ENCODE measurements at regions not wholly inside any gene's neighbourhood (a gene's known extent, or its start where the extent isn't known, plus 50 kb on each side); places are given as distances from the start of the nearest gene placed in this dataset.

- ChIA-PET CTCF (no interaction called here), POLR2A (no interaction called here), RAD21 (ENCODE audit: low non-redundant PET in 1 of 2, low total read pairs in 2 of 2, uncharacterized antibody in 2 of 2, unreplicated experiment in 2 of 2) (no interaction called here)
- TF ChIP-seq CEBPB (IDR thresholded peaks at IDR 0.05; ENCODE audit: low read depth) (no peak), MAX (IDR thresholded peaks at IDR 0.05) (no peak), FOSL1 (IDR thresholded peaks at IDR 0.05; ENCODE audit: low read depth) (no peak), ZFX (IDR thresholded peaks at IDR 0.05) (no peak), CTCF (IDR thresholded peaks at IDR 0.05 in 2 of 3, conservative IDR thresholded peaks at IDR 0.05 in 1 of 3; ENCODE audit: borderline replicate concordance in 1 of 3, insufficient read depth in 1 of 3, low read depth in 2 of 3, low read length in 2 of 3) (no peak)
- TF ChIP-seq, protein P1, sequence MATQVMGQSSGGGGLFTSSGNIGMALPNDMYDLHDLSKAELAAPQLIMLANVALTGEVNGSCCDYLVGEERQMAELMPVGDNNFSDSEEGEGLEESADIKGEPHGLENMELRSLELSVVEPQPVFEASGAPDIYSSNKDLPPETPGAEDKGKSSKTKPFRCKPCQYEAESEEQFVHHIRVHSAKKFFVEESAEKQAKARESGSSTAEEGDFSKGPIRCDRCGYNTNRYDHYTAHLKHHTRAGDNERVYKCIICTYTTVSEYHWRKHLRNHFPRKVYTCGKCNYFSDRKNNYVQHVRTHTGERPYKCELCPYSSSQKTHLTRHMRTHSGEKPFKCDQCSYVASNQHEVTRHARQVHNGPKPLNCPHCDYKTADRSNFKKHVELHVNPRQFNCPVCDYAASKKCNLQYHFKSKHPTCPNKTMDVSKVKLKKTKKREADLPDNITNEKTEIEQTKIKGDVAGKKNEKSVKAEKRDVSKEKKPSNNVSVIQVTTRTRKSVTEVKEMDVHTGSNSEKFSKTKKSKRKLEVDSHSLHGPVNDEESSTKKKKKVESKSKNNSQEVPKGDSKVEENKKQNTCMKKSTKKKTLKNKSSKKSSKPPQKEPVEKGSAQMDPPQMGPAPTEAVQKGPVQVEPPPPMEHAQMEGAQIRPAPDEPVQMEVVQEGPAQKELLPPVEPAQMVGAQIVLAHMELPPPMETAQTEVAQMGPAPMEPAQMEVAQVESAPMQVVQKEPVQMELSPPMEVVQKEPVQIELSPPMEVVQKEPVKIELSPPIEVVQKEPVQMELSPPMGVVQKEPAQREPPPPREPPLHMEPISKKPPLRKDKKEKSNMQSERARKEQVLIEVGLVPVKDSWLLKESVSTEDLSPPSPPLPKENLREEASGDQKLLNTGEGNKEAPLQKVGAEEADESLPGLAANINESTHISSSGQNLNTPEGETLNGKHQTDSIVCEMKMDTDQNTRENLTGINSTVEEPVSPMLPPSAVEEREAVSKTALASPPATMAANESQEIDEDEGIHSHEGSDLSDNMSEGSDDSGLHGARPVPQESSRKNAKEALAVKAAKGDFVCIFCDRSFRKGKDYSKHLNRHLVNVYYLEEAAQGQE (IDR thresholded peaks at IDR 0.05; ENCODE audit: low read depth) = no peak
- Histone ChIP-seq H4K20me1 (ENCODE audit: insufficient read depth) (no peaks in the 10 kb centered on the region), H2AFZ (ENCODE audit: low read depth, low read length, poor library complexity, severe bottlenecking) (no peak overlapping the region), H3K9me3 (ENCODE audit: control insufficient read depth in 1 of 2, insufficient read depth in 1 of 2, low read depth in 1 of 2, low read length in 2 of 2) (no peaks in the 10 kb centered on the region), H3K27me3 (ENCODE audit: insufficient read depth, low read length) (no peaks in the 10 kb centered on the region), H3K36me3 (ENCODE audit: control insufficient read depth in 1 of 2, insufficient read depth in 2 of 2, low read length in 2 of 2) (no peaks in the 10 kb centered on the region), H3K27ac (ENCODE audit: low read depth, low read length) (no peak overlapping the region), H3K4me2 (ENCODE audit: low read length) (no peak overlapping the region), H3K9me2 (ENCODE audit: insufficient read depth) (no peaks in the 10 kb centered on the region), H3K79me2 (ENCODE audit: insufficient read depth, low read length) (no peaks in the 10 kb centered on the region), H3K4me3 (replicated peaks in 1 of 2; ENCODE audit: low read depth in 1 of 2, low read length in 2 of 2) (no peak overlapping the region), H3K4me1 (ENCODE audit: control insufficient read depth in 1 of 2, insufficient read depth in 2 of 2, low read length in 2 of 2) (peaks cover 22 to 29% of the 10 kb centered on the region in 2 experiments), H3K9ac (ENCODE audit: low read length) (no peak overlapping the region)
- BruUV-seq (replicated peaks) = no TSS peak
- no peak for DNase-seq (ENCODE audit: low read depth, low spot score)
- intact Hi-C loops (cut with micrococcal nuclease) = loop anchor here (10.0 kb wide), 1 partner anchor 156 kb away; no protein-coding TSS in a partner anchor
- no peak for ATAC-seq
Observed at GRCh38 chr12:65690477-65690876, 133.8 kb upstream of the HMGA2 start.

All from HCT116 (cell line).